ENCODE measurements at regions not wholly inside any gene's neighbourhood (a gene's known extent, or its start where the extent isn't known, plus 50 kb on each side); places are given as distances from the start of the nearest gene placed in this dataset.

- TF ChIP-seq, protein P1, sequence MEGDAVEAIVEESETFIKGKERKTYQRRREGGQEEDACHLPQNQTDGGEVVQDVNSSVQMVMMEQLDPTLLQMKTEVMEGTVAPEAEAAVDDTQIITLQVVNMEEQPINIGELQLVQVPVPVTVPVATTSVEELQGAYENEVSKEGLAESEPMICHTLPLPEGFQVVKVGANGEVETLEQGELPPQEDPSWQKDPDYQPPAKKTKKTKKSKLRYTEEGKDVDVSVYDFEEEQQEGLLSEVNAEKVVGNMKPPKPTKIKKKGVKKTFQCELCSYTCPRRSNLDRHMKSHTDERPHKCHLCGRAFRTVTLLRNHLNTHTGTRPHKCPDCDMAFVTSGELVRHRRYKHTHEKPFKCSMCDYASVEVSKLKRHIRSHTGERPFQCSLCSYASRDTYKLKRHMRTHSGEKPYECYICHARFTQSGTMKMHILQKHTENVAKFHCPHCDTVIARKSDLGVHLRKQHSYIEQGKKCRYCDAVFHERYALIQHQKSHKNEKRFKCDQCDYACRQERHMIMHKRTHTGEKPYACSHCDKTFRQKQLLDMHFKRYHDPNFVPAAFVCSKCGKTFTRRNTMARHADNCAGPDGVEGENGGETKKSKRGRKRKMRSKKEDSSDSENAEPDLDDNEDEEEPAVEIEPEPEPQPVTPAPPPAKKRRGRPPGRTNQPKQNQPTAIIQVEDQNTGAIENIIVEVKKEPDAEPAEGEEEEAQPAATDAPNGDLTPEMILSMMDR (IDR thresholded peaks at IDR 0.05), result no peak
- TF ChIP-seq ZBTB33 (IDR thresholded peaks at IDR 0.05; ENCODE audit: borderline replicate concordance, low read depth), result no peak
- TF ChIP-seq YY1 (IDR thresholded peaks at IDR 0.05; ENCODE audit: low read depth), result no peak
- no peak for TF ChIP-seq EP300 (IDR thresholded peaks at IDR 0.05; ENCODE audit: borderline replicate concordance in 1 of 2, low read depth in 1 of 2, low read length in 1 of 2)
- TF ChIP-seq GABPA (IDR thresholded peaks at IDR 0.05; ENCODE audit: low read depth), result no peak
- no peak for TF ChIP-seq RAD21 (IDR thresholded peaks at IDR 0.05; ENCODE audit: low read length)
- TF ChIP-seq JUND (IDR thresholded peaks at IDR 0.05), result no peak
- TF ChIP-seq, protein P2, sequence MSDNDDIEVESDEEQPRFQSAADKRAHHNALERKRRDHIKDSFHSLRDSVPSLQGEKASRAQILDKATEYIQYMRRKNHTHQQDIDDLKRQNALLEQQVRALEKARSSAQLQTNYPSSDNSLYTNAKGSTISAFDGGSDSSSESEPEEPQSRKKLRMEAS (IDR thresholded peaks at IDR 0.05; ENCODE audit: low read depth), result no peak
- TF ChIP-seq CHD2 (IDR thresholded peaks at IDR 0.05; ENCODE audit: low read length, partially characterized antibody), result no peak
- no peak for TF ChIP-seq USF2 (IDR thresholded peaks at IDR 0.05; ENCODE audit: borderline replicate concordance, low read depth, low read length)
- no peak for TF ChIP-seq POLR2AphosphoS5 (IDR thresholded peaks at IDR 0.05; ENCODE audit: low read depth, low read length)
- TF ChIP-seq REST (IDR thresholded peaks at IDR 0.05; ENCODE audit: low read depth, low read length), result no peak
Observed at GRCh38 chr3:165938986-165939540, 101.8 kb upstream of the BCHE start.
